Mammary epithelial cell (primary cell): ENCODE measurements at regions not wholly inside any gene's neighbourhood (a gene's known extent, or its start where the extent isn't known, plus 50 kb on each side); places are given as distances from the start of the nearest gene placed in this dataset.

Experiments
- CTCF ChIP-seq, 2 donors: IDR thresholded peaks in 1 of 2; conservative IDR thresholded peaks in 1 of 2; 2 replicates each; pipeline ENCODE4 v1.5.1; 2011 to 2012; ENCODE audit warnings: inconsistent platforms in 2 of 2, low read length in 2 of 2, mild to moderate bottlenecking in 2 of 2, control low read depth in 1 of 2, low read depth in 1 of 2; ENCODE audit not compliant: insufficient read depth in 1 of 2; ENCODE audit errors: extremely low read depth in 1 of 2
- EZH2 ChIP-seq: IDR thresholded peaks from 2 replicates; pipeline ENCODE4 v1.6.1; 2012; ENCODE audit warnings: low read length, inconsistent platforms, borderline replicate concordance

DNA sequence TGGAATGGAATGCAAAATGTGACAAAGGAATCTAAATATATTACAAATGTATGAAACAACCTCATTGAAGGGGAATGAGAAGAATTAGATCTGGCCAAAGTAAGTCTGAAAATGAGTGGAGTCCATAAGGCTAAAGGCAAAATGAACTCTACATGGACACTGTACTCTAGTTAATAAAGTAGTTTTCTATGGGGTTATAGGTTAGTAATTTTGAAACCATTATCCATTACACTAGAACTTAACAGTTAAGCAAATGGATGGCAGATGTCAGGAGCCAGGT is 222.1 kb downstream of the NUAK1 start:
- no peak for TF ChIP-seq CTCF (conservative IDR thresholded peaks at IDR 0.05 in 1 of 2, IDR thresholded peaks at IDR 0.05 in 1 of 2; ENCODE audit: extremely low read depth in 1 of 2, insufficient read depth in 1 of 2, low read depth in 1 of 2, low read length in 2 of 2)
- TF ChIP-seq EZH2 = no peak
